GM12873 (cell line): ENCODE measurements at regions not wholly inside any gene's neighbourhood (a gene's known extent, or its start where the extent isn't known, plus 50 kb on each side); places are given as distances from the start of the nearest gene placed in this dataset.

Experiments
- TF ChIP-seq, protein P1 (sequence below): IDR thresholded peaks from 2 replicates; pipeline ENCODE4 v1.5.1; 2012; ENCODE audit warnings: low read depth, mild to moderate bottlenecking, moderate library complexity, low read length, control low read depth; ENCODE audit not compliant: insufficient read depth; ENCODE audit errors: missing control alignments

- TF ChIP-seq, protein P1, sequence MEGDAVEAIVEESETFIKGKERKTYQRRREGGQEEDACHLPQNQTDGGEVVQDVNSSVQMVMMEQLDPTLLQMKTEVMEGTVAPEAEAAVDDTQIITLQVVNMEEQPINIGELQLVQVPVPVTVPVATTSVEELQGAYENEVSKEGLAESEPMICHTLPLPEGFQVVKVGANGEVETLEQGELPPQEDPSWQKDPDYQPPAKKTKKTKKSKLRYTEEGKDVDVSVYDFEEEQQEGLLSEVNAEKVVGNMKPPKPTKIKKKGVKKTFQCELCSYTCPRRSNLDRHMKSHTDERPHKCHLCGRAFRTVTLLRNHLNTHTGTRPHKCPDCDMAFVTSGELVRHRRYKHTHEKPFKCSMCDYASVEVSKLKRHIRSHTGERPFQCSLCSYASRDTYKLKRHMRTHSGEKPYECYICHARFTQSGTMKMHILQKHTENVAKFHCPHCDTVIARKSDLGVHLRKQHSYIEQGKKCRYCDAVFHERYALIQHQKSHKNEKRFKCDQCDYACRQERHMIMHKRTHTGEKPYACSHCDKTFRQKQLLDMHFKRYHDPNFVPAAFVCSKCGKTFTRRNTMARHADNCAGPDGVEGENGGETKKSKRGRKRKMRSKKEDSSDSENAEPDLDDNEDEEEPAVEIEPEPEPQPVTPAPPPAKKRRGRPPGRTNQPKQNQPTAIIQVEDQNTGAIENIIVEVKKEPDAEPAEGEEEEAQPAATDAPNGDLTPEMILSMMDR, result no peak
Observed at GRCh38 chr12:87575906-87576305, 453.3 kb downstream of the C12orf50 start.

- TF ChIP-seq, protein P1, result no peak
Observed at GRCh38 chr12:87556985-87557384, 472.2 kb downstream of the C12orf50 start.

- TF ChIP-seq, protein P1, result no peak
Observed at GRCh38 chr12:87529413-87529812, 499.8 kb downstream of the C12orf50 start.

DNA sequence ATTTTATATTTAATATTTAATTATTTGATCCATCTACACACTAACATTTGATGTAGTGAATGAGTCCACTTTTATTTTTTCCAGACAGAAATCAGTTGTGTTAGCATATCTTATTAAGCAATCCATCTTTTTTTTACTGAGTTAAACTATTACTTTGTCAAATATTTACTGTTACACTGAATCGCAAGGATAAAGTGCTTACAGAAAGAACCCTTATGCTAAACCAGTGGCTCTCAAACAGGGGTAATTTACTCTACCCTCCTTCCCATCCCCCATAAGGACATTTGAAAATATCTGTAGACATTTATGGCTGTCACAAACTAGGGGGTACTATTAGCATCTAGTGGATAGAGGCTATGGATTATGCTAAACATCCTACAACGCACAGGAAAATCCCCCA is 508.2 kb downstream of the C12orf50 start:
- TF ChIP-seq, protein P1, result no peak

GRCh38 chr12:87518481-87518880 is 510.7 kb downstream of the C12orf50 start:
- TF ChIP-seq, protein P1, result no peak

- TF ChIP-seq, protein P1, result no peak
Observed at GRCh38 chr12:87518036-87518435, 511.2 kb downstream of the C12orf50 start.

DNA sequence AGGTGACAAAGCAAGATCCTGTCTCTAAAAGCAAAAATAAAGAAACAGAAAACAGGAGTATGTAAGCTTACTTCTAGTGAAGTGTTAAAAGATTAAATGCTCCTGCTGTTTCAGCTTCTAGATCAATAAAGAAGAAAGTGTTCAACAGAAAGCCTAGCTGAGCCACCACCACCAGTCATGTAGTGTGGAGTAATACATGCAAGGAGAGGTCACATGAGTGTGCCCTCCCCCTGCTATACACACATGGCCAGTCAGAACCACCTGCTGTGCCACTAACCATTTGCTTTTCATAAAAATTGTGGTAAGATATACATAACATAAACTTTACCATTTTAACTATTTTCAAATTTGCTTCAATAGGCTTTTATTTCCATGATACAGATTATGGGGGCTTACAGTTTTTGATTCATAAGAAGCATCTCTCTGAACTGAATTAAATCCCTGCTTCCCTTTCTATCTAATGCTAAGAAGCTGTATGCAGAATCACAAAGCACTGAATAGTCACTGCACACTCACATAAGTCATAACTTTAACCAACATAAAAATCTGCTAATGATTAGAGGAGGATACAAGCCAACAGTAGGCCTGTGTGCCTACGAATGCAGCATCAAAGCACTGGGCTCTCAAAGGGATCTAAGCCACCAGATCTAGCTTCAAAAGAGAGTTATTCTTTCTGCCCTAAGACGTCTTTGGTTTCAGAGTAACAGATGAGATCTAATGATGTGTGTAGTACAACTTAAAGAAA is 515.5 kb downstream of the C12orf50 start:
- TF ChIP-seq, protein P1, result no peak
